ENCODE measurements at regions not wholly inside any gene's neighbourhood (a gene's known extent, or its start where the extent isn't known, plus 50 kb on each side); places are given as distances from the start of the nearest gene placed in this dataset.

DNA sequence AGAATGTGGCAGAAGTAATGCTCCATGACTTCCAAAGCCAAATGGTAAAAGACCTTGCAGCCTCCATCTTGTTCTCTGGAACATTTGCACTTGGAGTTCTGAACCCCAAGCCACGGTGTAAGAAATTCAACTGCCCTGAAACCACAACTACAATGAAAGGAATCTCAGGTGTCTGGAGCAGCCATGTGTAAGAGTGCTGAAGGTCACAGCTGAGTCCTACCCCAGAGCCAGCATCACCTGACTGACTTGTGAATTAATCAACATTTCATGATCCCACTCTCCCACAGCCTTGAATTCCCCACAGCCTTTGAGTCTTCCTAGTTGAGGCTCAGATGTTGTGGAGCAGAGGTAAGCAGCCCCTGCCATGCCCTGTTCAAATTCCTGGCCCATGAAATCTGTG lies 192.8 kb upstream of the CAMK1G start:
- FAIRE-seq = no peak

DNA sequence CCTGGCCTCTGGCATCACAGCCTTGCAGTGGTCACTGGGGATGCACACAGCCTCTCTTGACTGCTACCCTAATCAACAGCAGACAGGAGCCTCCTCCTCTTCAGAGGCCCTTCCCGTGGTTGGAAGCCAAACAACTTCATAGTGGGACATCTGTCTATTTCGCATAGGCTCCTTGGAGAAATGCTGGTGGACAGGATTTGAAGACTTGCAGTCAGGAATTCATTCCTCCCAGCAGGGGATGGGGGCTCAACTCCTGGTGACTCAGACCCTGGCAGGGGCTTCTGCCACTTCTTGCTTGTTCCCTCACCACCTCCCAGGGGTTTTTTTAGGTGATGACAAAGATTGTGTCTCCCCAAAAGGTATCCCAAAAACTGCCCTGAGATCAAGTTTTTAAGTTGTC lies 191.7 kb upstream of the CAMK1G start:
- FAIRE-seq = no peak

DNA sequence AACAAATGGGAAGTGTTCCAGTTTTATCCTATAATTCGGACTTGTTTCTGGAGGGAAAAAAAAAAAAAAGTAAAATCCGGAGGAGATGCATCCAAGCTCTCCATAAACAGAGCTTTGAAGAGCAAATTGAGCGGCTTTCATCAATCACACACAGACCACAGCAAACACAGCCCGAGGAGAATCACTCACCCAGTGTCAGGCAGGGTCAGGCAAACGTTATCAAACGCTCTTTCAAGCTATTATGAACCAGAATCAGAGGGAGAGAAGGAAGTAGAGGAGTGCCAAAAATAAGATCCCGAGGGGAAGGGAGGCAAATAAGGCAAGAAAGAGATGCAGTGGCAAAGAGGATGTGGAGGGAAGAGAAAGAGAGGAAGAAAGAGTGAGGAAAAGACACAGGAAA lies 188.3 kb upstream of the CAMK1G start:
- no peak for FAIRE-seq

DNA sequence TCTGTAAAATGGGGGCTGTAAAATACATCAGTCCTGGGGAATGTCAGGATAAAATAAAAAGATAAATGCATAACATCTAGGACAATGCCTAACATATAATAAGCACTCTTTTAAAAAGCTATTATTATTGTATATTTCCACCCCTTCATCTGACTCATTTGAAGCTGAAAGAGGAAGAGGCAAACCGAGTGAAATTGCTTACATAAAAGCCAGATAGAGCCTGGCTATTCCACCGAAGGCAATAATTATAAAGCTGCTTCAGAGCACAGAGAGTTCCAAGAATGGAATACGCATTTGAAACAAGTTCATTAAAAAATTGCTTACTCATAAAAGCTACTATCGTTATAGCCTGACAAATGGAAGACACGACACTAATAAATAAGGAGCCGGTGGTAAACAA lies 186.1 kb upstream of the CAMK1G start:
- no peak for FAIRE-seq

DNA sequence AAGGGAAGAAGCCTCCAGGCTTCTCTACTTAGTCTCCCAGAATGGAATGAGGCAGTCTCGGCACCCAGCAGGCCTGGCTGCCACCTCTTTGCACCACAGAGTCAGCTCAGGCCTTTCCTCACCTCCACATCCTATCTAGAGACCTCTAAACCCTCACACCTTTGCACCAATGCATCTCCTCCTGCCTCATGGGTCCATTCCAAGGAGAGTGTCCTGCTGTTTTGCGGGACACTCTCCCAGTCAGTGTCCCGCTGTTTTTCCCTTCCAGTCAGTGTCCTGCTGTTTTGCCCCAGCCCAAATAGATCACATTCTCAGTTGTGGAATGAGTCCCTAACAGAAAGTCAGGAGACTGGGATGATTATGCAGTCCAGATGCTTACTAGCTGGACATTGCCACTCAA lies 185.6 kb upstream of the CAMK1G start:
- no peak for FAIRE-seq

DNA sequence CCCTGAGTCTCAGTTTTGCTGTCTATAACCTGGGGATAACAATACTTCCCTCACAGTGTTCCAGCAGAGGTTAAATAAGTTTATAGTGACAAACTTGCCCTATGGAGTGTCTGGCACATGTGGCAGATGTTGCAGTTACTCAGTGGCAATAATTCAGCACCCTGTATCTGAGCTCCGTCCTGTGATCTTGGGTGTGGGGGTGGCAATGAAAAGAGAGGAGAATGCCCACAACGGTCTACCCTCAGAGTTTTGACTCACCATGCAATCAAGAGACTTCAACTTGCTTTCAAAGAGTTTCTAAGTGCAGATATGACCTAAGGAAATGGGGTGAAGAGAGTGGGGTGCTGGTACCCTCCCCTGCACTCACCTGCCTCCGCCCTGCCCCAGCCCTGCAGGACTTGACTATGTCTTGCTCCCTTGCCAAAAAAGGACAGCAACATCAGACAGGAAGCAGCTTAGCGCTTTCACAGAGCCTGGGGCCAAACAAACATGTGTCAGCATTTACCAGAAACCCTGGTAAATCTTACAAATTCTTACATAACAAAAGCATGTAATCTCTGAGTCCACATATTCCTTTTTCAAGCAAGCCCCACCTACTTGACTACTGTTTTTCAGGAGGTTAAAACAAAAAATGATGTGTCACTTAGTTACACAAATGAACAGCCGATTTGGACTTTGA lies 185.1 kb upstream of the CAMK1G start:
- FAIRE-seq = no peak

DNA sequence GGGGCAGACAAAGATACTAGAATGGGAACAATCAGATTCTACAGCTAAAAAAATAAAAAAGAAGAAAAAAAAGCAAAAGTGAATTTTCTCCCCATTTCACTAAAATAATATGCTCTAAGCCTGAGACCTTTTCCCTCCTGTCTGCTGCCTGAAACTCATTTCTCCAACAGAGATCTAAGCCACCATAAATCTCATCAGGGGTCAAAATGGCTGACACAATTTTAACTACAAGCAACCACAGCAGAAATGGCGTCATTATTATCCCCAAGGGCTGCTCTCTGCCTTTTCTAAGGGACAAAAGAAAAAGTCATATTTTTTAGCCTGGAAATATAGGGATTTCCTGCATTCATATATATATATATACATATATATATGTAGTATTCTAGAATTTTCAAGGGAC lies 183.7 kb upstream of the CAMK1G start:
- no peak for FAIRE-seq

DNA sequence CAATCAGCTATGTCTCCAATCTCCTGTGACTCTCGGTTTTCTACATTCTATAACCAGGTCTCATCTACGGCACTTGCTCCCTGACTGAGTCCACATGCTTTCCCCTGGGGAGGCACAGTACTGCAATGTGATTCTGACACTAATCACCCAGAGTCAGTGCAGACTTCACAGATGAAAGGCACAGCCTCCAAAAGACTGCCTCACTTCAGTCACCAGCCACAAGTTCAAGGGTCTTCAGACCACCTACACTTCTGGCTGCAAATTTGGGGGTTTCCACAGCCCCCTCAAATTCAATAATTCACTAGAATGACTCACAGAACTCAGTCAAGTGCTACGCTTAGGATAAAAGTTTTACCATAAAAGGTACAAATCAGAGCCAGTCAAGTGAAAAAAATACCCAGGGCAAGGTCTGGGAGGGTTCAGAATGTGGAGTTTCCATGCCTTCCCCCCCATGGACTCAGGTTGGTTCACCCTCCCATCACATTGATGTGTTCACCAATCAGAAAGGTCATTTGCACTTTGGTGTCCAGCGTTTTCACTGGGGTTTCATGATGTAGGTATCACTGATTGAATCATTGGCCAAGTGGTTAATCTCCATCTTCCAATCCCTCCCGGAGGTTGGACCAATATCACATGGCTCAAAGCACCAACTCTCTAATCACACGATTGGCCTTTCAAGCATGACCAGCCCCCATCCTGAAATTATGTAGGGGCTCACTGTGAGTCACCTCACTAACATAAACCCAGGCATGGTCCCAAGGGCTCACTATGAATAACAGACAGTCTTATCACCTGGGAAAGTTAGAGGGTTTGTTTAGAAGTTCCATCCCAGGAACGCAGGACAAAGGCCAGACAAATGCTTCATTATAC lies 182.9 kb upstream of the CAMK1G start:
- no peak for FAIRE-seq

DNA sequence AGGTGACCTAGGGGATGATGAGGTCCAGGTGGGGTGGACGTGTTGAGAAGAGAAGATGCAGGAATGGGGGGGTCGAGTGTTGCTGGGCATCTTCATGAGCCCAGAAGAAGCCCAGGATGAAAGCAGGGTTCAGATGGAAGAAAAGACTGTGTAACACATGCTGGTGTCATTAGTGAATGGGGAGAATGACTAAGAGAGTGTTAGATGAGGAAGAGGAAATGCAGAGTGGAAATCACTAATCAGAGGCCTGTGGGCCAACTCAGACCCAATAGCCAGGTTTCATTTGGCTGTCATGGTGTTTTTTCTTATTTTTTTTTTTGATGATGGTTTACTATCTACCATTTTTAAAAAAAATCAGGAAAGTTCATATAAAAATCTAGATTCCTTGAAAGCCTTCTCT lies 180.8 kb upstream of the CAMK1G start:
- FAIRE-seq = no peak

DNA sequence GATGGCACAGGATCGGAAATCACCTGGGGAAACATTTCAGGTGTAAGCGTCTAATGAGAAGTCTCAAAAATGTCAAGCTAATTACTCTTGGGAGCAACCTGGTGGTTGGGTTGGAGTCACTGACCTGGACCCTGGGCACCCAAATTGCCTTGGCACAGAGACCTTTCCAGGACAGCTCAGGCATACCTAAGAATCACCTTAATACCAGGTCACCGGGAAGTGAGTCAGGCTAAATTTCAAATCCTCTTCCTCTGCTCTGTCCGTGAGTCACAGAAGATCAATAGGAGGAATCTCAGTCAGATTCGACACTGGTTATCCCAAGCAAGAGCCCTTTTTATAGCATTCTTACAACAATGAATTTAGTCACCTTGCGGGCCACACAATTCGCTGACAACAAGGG lies 179.6 kb upstream of the CAMK1G start:
- no peak for FAIRE-seq

DNA sequence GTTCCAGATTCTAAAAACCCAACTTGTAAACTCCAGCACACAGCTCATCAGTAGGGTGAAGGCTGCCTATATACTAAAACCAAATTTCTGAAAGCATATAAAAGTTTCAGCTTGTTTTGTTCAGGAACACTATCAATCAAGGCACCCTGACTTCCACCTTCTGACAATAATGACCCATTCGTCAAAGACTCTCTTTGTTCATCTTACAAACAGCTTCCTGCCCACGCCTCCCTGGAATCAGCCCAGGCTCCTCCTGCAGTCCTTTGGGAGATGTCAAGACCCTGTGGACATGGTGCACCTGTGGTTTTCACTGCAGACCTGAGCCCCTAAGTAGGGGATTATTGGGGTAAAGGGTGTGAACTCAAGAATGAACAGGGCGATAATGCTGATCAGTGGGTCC lies 178.9 kb upstream of the CAMK1G start:
- no peak for FAIRE-seq

DNA sequence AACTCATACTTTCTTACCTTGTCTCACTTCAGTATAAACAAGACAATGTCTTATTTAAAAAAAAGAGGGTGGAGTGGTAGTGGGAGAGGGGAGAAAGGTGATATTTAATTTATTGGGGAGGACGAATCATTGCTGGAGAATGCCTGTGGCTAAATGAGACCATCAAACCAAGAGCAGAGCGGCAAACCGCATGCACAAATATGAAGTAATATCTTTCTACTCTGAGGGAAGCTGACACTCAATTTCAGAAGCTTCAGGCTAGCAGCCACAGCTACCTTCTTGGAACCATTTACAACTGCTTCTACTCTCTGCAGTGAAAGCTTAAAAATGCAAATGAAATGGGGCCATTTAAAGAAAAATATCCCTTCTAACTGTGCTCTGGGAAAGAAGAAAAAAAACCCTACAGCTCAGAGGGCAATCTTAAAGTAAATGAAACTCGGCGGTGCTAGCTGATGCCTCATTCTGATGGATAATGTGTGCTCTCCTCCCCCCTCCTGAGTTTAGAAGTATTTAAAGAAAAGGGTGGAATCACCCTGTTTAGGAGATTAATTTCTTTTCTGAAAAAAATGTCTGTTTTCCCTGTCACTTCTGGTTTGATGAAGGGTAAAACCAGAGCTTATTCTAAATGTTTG lies 178.2 kb upstream of the CAMK1G start:
- no peak for FAIRE-seq

DNA sequence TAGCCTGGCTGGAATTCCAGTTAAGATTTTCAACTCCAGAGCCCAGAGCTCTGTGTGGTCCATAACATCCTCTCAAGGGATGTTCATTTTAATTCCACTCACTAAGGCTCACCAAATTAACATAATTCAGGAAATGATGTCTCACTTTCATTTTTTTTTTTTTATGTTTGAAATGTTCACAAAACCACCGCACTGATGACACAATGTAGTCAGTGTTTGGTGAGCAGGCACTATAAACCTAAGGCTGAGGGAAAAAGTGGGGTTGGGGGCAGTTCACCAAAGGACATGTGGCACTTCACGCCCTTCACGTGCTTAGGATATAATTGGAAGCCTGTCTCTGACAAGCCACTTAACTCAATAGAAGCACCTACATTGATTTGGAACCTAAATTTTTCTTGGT lies 177.3 kb upstream of the CAMK1G start:
- no peak for FAIRE-seq

DNA sequence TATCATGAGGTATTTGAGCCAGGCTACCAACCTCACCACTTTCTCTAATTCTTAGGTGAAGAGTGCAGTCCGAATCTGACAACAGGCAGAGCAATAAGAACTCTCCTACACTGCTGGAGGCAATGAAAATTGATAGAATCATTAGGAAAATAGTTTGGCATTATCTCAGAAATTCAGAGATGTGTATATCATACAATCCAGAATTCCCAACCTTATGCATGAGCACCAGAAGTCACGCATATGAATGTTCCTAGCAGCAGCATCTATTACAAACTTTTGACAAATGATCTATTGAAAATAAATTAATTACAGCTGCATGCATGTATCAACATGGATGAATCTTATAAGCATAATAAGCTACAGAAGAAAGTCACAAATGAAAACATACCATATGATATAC lies 176.9 kb upstream of the CAMK1G start:
- FAIRE-seq = no peak

DNA sequence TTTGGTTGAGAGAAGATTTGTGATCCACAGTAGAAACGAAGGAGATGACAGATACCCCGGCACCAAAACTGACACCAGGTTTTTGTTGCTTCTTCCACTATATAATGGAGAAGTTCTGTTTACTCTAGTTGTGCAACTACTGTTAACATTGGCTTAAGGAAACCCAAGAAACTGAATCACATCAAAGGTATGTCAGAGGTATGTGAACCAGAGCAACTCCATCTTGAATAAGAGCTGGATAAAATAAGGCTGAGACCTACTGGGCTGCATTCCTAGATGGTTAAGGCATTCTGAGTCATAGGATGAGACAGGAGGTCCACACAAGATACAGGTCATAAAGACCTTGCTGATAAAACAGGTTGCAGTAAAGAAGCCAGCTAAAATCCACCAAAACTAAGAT lies 173.7 kb upstream of the CAMK1G start:
- no peak for FAIRE-seq

DNA sequence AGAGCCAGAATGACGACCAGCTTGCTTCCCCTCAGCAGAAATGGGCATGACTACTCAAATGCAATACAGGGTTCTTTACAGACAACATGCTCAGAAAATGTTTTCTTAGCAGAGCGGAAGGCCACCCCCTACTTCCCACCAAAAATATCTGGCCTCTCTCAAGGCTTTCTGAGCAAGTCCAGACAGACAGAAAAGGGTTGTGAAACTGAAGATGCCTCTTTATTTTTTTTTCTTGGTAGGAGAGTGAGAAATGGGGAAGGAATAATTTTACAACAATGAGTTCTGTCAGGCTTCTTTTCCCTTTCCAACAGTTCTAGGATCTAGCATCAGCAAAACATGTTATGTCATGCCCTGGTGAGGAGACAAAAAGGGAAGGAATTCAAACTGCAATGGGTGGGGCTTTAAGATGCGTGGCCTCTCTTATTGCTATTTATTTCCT lies 172.0 kb upstream of the CAMK1G start:
- no peak for FAIRE-seq

DNA sequence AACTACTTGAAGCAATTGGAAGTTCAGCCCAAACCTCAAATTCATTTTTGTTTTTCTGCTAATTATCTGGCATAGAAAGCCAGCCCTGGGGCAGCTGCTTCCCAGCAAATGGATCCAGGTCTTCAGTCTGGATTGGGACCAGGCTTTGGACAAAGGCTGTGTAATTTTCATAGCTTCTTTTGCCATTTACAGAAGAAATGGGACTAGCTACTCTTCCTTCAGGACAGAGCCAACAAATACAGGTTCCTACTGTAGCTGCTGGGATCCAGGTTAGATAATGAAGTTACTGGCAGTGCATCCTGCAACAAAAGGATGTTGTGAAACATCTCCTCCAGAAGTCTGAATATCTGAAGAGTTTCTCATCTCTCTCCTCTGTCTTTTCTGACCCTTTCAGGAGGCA lies 171.5 kb upstream of the CAMK1G start:
- FAIRE-seq = no peak

DNA sequence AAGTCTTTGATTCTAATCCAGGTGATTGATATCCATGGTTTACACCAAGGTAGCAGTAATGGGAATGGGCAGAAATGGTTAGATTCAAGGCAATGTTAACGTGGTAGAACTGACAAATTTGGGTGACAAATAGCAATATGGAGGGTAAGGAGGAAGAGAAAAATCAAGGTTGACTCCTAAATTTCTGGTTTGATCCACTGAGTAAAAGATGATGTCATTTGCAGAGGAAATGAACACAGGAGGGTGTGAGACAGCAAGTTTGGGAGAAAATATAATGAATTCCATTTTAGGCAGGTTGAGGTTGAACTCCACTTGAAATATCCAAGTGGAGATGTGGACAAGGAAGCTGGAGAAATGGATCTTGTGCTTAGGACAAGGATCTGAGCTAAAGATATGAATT lies 170.9 kb upstream of the CAMK1G start:
- no peak for FAIRE-seq

DNA sequence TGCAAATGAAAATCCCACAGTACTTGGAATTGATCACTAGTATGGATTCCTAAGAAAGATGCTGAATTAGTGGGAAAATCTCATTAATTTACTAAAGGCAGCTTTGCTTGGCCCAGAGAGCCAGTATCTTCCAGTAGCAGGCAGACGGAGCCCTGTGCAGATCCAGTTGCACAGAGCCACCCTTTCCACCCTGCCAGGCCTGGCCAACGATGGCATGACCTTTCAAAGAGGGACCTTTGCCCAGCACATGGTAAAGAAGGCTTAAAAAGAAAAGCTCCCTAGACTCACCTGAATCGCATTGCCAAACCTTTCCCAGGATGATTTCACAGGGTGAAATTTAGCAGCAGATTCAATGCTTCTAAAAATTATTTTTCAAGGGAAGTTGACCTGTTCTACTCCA lies 170.5 kb upstream of the CAMK1G start:
- no peak for FAIRE-seq

DNA sequence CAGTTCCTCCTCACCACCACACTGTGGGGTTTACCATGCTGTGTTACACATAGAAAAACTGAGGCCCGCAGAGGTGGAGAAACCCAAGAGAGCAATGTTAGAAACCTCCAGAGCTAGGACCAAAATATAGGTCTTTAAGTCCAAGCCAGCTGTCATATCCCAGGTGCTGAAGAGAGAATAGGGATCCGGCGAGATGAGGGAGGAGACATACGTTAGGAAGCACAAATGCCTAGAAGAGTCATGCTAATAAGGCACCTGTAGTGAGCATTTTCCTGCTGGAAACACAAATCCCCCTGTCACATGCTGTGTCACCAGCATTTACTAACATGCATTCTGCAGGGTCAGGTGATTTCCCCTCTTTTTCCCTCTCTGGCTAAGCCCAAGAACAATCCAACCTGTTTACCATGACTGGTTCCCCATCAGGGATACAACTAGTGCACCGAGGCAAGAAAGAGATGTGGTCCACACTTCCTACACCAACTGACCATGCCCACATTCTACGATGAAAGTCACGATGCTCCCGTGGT lies 168.6 kb upstream of the CAMK1G start:
- no peak for FAIRE-seq

DNA sequence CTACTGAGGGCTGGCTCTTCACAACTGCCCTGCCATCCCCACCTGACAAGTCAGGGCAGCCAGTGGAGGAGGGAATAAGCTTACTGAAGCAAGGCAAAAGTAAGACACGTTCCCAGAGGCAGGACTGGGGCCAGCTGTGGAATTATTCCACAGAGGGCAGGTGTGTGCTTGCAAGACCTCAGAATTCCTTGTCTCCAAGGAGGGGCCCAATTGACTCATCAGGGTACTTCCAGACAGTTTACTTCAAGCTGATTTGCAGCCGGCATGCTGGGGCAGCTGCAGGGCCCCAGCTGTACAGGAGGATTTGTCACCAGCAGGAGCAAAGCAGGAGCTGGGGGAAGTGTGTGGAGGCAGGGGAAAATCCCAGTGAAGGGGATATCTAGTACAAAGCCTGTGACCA lies 167.5 kb upstream of the CAMK1G start:
- no peak for FAIRE-seq

DNA sequence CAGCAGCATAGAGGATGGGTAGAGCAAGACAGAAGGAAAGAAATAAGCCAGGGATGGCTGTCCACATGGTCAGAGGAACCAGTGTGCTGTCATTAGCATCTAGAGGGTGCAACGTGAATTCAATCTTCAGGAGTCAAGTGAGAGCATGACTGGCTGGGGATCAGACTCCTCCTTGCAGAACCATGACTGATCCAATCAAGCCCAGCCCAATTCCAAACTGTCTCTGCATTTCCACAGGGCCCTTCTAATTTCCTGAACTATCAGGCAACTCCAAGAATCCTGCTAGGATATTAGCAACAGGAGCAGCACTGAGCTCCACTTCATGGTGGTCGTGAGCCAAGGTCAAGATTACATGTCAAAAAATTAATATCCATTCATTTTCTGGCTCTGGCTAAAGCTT lies 166.8 kb upstream of the CAMK1G start:
- no peak for FAIRE-seq

DNA sequence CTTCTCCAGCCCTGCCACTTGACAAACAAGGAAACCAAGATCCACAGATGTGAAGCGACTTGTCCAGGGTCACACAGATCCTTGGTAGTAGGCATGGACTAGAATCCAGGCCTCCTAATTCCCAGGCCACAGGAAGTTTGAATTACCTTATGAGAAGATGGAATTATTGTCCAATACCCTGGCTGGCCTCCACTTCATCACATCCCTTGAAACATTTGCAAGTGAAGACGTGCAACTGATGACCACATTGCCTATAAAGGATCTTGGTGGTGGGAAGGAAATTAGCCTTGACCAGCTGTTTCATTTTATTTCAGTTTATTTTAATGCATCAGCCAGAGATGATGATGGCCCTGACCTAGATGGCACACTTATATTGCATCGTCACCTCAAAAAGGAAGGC lies 165.8 kb upstream of the CAMK1G start:
- FAIRE-seq = no peak

DNA sequence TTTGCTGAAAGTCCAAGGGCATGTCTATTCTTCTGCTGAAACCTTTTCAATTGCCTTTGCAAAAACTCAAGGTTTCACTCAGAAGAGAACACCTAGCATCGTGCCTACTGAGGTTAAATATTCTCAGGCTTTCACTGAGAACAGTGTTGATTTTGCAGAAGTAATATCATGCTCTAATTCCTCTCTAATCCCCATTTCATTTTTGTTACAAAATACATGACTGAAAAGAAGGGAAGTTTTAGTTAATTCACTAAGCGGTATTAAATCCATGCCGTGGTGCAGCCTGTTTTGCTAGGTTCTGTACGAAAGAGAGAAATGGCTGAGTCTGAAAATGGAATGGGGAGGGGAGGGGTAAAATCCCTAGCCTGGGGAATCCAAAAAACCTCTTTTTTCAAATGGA lies 163.2 kb upstream of the CAMK1G start:
- no peak for FAIRE-seq

Data from A204.1 (cell line).